AG08396 (cell line): ENCODE measurements at regions not wholly inside any gene's neighbourhood (a gene's known extent, or its start where the extent isn't known, plus 50 kb on each side); places are given as distances from the start of the nearest gene placed in this dataset.
A peak's percentile ranks its signal among the peaks of the same experiment; 100 is the strongest.
"Not testable (repeated sequence)": the region's sequence is repeated elsewhere in the genome, so short reads cannot be mapped to it uniquely, and the experiment has no call there.

ENCODE experiments used
- DNase-seq: peaks from one replicate; pipeline ENCODE4 v3.0.0; 2012; ENCODE audit warnings: low spot score, mixed read lengths

GRCh38 chr5:1731091-1731639, 68.5 kb downstream of the MRPL36 start:
- DNase-seq = no peak

GRCh38 chr5:1730487-1730847, 69.2 kb downstream of the MRPL36 start:
- DNase-seq = no peak

- DNase-seq = no peak
Observed at GRCh38 chr5:1729641-1730486, 69.8 kb downstream of the MRPL36 start.

- DNase-seq = no peak
Observed at GRCh38 chr5:1728846-1729245, 70.8 kb downstream of the MRPL36 start.

- no peak for DNase-seq
Observed at GRCh38 chr5:1727571-1727970, 72.1 kb downstream of the MRPL36 start.

- DNase-seq = no peak
Observed at GRCh38 chr5:1726956-1727355, 72.7 kb downstream of the MRPL36 start.

- no peak for DNase-seq
Observed at GRCh38 chr5:1726469-1726865, 73.2 kb downstream of the MRPL36 start.

GRCh38 chr5:1725641-1726468, 73.8 kb downstream of the MRPL36 start:
- no peak for DNase-seq

- peak; percentile 69 for DNase-seq
Observed at GRCh38 chr5:1724822-1725602, 74.6 kb downstream of the MRPL36 start.

GRCh38 chr5:1723957-1724821, 75.4 kb downstream of the MRPL36 start:
- no peak for DNase-seq

GRCh38 chr5:1723476-1723875, 76.2 kb downstream of the MRPL36 start:
- no peak for DNase-seq

GRCh38 chr5:1722877-1723276, 76.8 kb downstream of the MRPL36 start:
- DNase-seq = no peak

GRCh38 chr5:1720396-1721110, 79.1 kb downstream of the MRPL36 start:
- no peak for DNase-seq

GRCh38 chr5:1719860-1720259, 79.8 kb downstream of the MRPL36 start:
- no peak for DNase-seq

GRCh38 chr5:1718669-1719068, 81.0 kb downstream of the MRPL36 start:
- DNase-seq = no peak

GRCh38 chr5:1710091-1710490, 89.5 kb downstream of the MRPL36 start:
- DNase-seq = not testable (repeated sequence)

- DNase-seq = no peak
Observed at GRCh38 chr5:1709171-1709803, 90.3 kb downstream of the MRPL36 start.

GRCh38 chr5:1708592-1709141, 91.0 kb downstream of the MRPL36 start:
- DNase-seq = no peak

GRCh38 chr5:1707467-1707866, 92.2 kb downstream of the MRPL36 start:
- DNase-seq = no peak

GRCh38 chr5:1706428-1706827, 93.2 kb downstream of the MRPL36 start:
- no peak for DNase-seq
